ENCODE measurements at regions not wholly inside any gene's neighbourhood (a gene's known extent, or its start where the extent isn't known, plus 50 kb on each side); places are given as distances from the start of the nearest gene placed in this dataset.

DNA sequence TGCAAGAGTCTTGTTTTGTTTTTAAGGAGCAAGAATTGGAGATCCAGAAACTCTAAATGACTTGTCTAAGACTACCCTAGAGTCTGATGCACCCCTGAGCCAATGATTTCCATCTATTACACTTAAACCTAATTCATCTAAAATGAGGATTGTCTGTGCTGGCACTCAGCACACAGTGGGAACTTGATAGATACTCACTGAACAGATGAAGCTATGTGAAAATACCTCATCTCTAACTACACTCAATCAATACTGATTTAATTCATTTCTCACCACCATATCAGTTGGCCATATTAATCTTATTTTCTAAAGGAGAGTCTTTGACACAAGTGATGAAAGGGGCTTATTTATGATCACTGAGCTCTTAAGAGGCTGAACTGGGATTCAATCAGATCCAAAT is 262.1 kb downstream of the HS3ST1 start:
- TF ChIP-seq, protein P1, sequence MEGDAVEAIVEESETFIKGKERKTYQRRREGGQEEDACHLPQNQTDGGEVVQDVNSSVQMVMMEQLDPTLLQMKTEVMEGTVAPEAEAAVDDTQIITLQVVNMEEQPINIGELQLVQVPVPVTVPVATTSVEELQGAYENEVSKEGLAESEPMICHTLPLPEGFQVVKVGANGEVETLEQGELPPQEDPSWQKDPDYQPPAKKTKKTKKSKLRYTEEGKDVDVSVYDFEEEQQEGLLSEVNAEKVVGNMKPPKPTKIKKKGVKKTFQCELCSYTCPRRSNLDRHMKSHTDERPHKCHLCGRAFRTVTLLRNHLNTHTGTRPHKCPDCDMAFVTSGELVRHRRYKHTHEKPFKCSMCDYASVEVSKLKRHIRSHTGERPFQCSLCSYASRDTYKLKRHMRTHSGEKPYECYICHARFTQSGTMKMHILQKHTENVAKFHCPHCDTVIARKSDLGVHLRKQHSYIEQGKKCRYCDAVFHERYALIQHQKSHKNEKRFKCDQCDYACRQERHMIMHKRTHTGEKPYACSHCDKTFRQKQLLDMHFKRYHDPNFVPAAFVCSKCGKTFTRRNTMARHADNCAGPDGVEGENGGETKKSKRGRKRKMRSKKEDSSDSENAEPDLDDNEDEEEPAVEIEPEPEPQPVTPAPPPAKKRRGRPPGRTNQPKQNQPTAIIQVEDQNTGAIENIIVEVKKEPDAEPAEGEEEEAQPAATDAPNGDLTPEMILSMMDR (IDR thresholded peaks at IDR 0.05): no peak
- no peak for TF ChIP-seq POLR2A (IDR thresholded peaks at IDR 0.05)
